Tibial nerve (tissue), 4 donors: ENCODE measurements at regions not wholly inside any gene's neighbourhood (a gene's known extent, or its start where the extent isn't known, plus 50 kb on each side); places are given as distances from the start of the nearest gene placed in this dataset.

Source experiments
- CTCF ChIP-seq, 5 experiments: fragments of 200-600 bp in 3 of 5; fragments of 450-650 bp in 2 of 5; sonication (generic) in 3 of 5; IDR thresholded peaks; one replicate each; pipeline ENCODE4 v1.5.1; 2016 to 2019; ENCODE audit warnings: antibody characterized with exemption in 5 of 5, mild to moderate bottlenecking in 3 of 5, moderate library complexity in 2 of 5
- EP300 ChIP-seq, 2 donors: sonication (generic); formaldehyde crosslinking; IDR thresholded peaks; one replicate each; pipeline ENCODE4 v1.6.1; 2017; ENCODE audit warnings: antibody characterized with exemption in 2 of 2, mild to moderate bottlenecking in 1 of 2

- TF ChIP-seq EP300 (IDR thresholded peaks at IDR 0.05) = no peak
- TF ChIP-seq CTCF (IDR thresholded peaks at IDR 0.05) = no peak
Measured at GRCh38 chr7:63073736-63074135, 924.9 kb upstream of the ZNF722 start.
